GM23338 (cell line): ENCODE measurements at regions not wholly inside any gene's neighbourhood (a gene's known extent, or its start where the extent isn't known, plus 50 kb on each side); places are given as distances from the start of the nearest gene placed in this dataset.

ENCODE experiments used
- ATAC-seq: fragments of 200-7000 bp; cut with Tn5 transposase; 3 replicates; pipeline ENCODE4 v1.9.1; 2020
- DNase-seq: peaks from one replicate; pipeline ENCODE4 v3.0.0-alpha.2; 2015; ENCODE audit warnings: low spot score
- H2AFZ ChIP-seq: fragments of 200-600 bp; sonication (generic); 2 replicates; pipeline ENCODE4 v1.8.0; 2016; ENCODE audit warnings: antibody characterized with exemption, mild to moderate bottlenecking, moderate library complexity
- H3F3A ChIP-seq: fragments of 200-600 bp; sonication (generic); replicated peaks from 2 replicates; pipeline ENCODE4 v1.8.0; 2017; ENCODE audit warnings: antibody characterized with exemption, mixed run types, low read depth
- H3K27ac ChIP-seq: fragments of 200-600 bp; sonication (generic); 2 replicates; pipeline ENCODE4 v1.6.1; 2016; ENCODE audit warnings: low read depth
- H3K27me3 ChIP-seq: fragments of 200-600 bp; sonication (generic); 2 replicates; pipeline ENCODE4 v1.8.0; 2016; ENCODE audit warnings: mild to moderate bottlenecking, mixed run types, moderate library complexity; ENCODE audit not compliant: insufficient read depth
- H3K36me3 ChIP-seq: fragments of 200-600 bp; sonication (generic); 2 replicates; pipeline ENCODE4 v1.8.0; 2016; ENCODE audit warnings: mild to moderate bottlenecking; ENCODE audit not compliant: insufficient read depth
- H3K4me1 ChIP-seq: fragments of 200-600 bp; sonication (generic); 2 replicates; pipeline ENCODE4 v1.8.0; 2016; ENCODE audit warnings: mild to moderate bottlenecking, moderate library complexity; ENCODE audit not compliant: insufficient read depth
- H3K4me2 ChIP-seq: fragments of 200-600 bp; sonication (generic); 2 replicates; pipeline ENCODE4 v1.7.1; 2017; ENCODE audit warnings: mixed run types
- H3K4me3 ChIP-seq: fragments of 200-600 bp; sonication (generic); 2 replicates; pipeline ENCODE4 v1.6.1; 2016; ENCODE audit warnings: mixed run types
- H3K79me2 ChIP-seq: fragments of 200-600 bp; sonication (generic); replicated peaks from 2 replicates; pipeline ENCODE4 v1.8.0; 2017; ENCODE audit warnings: mild to moderate bottlenecking; ENCODE audit not compliant: insufficient read depth
- H3K9me2 ChIP-seq: fragments of 200-600 bp; sonication (generic); 2 replicates; pipeline ENCODE4 v1.8.0; 2017; ENCODE audit not compliant: insufficient read depth
- H4K20me1 ChIP-seq: fragments of 200-600 bp; sonication (generic); replicated peaks from 2 replicates; pipeline ENCODE4 v1.8.0; 2017; ENCODE audit warnings: mild to moderate bottlenecking; ENCODE audit not compliant: insufficient read depth
- H3K27ac Mint-ChIP-seq: 2 replicates; pipeline ENCODE4 v1.8.0; 2020; ENCODE audit warnings: inconsistent platforms, mild to moderate bottlenecking, moderate library complexity, mixed read lengths
- H3K27me3 Mint-ChIP-seq: 3 replicates; pipeline ENCODE4 v1.8.0; 2022; ENCODE audit warnings: low read depth, mild to moderate bottlenecking, moderate library complexity, mixed read lengths, inconsistent platforms; ENCODE audit not compliant: insufficient read depth, poor library complexity
- H3K36me3 Mint-ChIP-seq: 3 replicates; pipeline ENCODE4 v1.8.0; 2021; ENCODE audit warnings: low read depth, mild to moderate bottlenecking, inconsistent platforms, moderate library complexity, mixed read lengths
- H3K4me1 Mint-ChIP-seq: 3 replicates; pipeline ENCODE4 v1.8.0; 2020; ENCODE audit warnings: mild to moderate bottlenecking, inconsistent platforms, mixed read lengths
- H3K4me3 Mint-ChIP-seq: 3 replicates; pipeline ENCODE4 v1.8.0; 2021; ENCODE audit warnings: moderate library complexity, mild to moderate bottlenecking, inconsistent platforms, mixed read lengths
- H3K9me3 Mint-ChIP-seq: 3 replicates; pipeline ENCODE4 v1.8.0; 2020; ENCODE audit warnings: moderate library complexity, mild to moderate bottlenecking, inconsistent platforms, mixed read lengths
- CREB1 ChIP-seq: fragments of 250-450 bp; sonication (Bioruptor Pico); IDR thresholded peaks from 2 replicates; pipeline ENCODE4 v1.5.0; 2020; ENCODE audit warnings: low read depth, mild to moderate bottlenecking, moderate library complexity
- CTCF ChIP-seq, 2 experiments: fragments of 200-600 bp in 1 of 2; sonication (generic) in 1 of 2; conservative IDR thresholded peaks; 2 replicates each; pipeline versions ENCODE4 v1.5.1 to v1.6.1; 2016 to 2017; ENCODE audit warnings: antibody characterized with exemption in 2 of 2, low read depth in 2 of 2, mild to moderate bottlenecking in 2 of 2, moderate library complexity in 1 of 2
- ETS1 ChIP-seq: IDR thresholded peaks from 2 replicates; pipeline ENCODE4 v1.6.1; 2016; ENCODE audit warnings: antibody characterized with exemption
- EZH2 ChIP-seq: fragments of 200-600 bp; sonication (generic); IDR thresholded peaks from one replicate; pipeline ENCODE4 v1.8.0; 2017; ENCODE audit warnings: antibody characterized with exemption, mild to moderate bottlenecking, low read depth; ENCODE audit not compliant: unreplicated experiment
- EZH2phosphoT487 ChIP-seq: fragments of 200-600 bp; sonication (generic); IDR thresholded peaks from one replicate; pipeline ENCODE4 v1.8.1; 2018; ENCODE audit warnings: antibody characterized with exemption; ENCODE audit not compliant: unreplicated experiment
- JUNB ChIP-seq: IDR thresholded peaks from one replicate; pipeline ENCODE4 v1.6.1; 2016; ENCODE audit warnings: antibody characterized with exemption; ENCODE audit not compliant: unreplicated experiment
- NANOG ChIP-seq: IDR thresholded peaks from 2 replicates; pipeline ENCODE4 v1.6.1; 2016; ENCODE audit warnings: antibody characterized with exemption, borderline replicate concordance
- POLR2AphosphoS5 ChIP-seq: IDR thresholded peaks from 2 replicates; pipeline ENCODE4 v1.6.1; 2016; ENCODE audit warnings: antibody characterized with exemption, low read depth
- REST ChIP-seq: IDR thresholded peaks from one replicate; pipeline ENCODE4 v1.6.1; 2018; ENCODE audit warnings: antibody characterized with exemption; ENCODE audit not compliant: unreplicated experiment
- STAT1 ChIP-seq: IDR thresholded peaks from one replicate; pipeline ENCODE4 v1.6.1; 2016; ENCODE audit warnings: antibody characterized with exemption; ENCODE audit not compliant: unreplicated experiment
- ZNF114 ChIP-seq: fragments of 250-450 bp; sonication (Bioruptor Pico); IDR thresholded peaks from 2 replicates; pipeline ENCODE4 v1.5.0; 2020; ENCODE audit warnings: mild to moderate bottlenecking, moderate library complexity
- ZNF331 ChIP-seq: fragments of 250-450 bp; sonication (Bioruptor Pico); IDR thresholded peaks from 2 replicates; pipeline ENCODE4 v1.5.0; 2020; ENCODE audit warnings: low read depth, mild to moderate bottlenecking, moderate library complexity
- ZNF462 ChIP-seq: fragments of 250-450 bp; sonication (Bioruptor Pico); IDR thresholded peaks from 2 replicates; pipeline ENCODE4 v1.5.0; 2020; ENCODE audit warnings: mild to moderate bottlenecking, moderate library complexity

- Histone ChIP-seq H3K79me2 (no peaks in the 10 kb centered on the region), H3K36me3 (no peaks in the 10 kb centered on the region), H3K4me3 (no peak overlapping the region), H3K9me2 (no peaks in the 10 kb centered on the region), H4K20me1 (no peaks in the 10 kb centered on the region), H3F3A (no peaks in the 10 kb centered on the region), H3K4me2 (no peak overlapping the region), H3K4me1 (no peaks in the 10 kb centered on the region), H2AFZ (no peak overlapping the region), H3K27ac (no peak overlapping the region), H3K27me3 (no peaks in the 10 kb centered on the region)
- TF ChIP-seq ZNF462 (CRISPR knock-in tag) = no peak
- TF ChIP-seq CREB1 (CRISPR knock-in tag) = no peak
- TF ChIP-seq ETS1 = no peak
- TF ChIP-seq EZH2 = no peak
- TF ChIP-seq ZNF331 (CRISPR knock-in tag) = no peak
- TF ChIP-seq ZNF114 (CRISPR knock-in tag) = no peak
- no peak for TF ChIP-seq EZH2phosphoT487
- no peak for TF ChIP-seq CTCF (conservative IDR thresholded peaks at IDR 0.05; ENCODE audit: low read depth in 2 of 2)
- no peak for TF ChIP-seq STAT1
- no peak for TF ChIP-seq NANOG
- TF ChIP-seq JUNB = no peak
- no peak for TF ChIP-seq REST
- TF ChIP-seq POLR2AphosphoS5 = no peak
- Mint-ChIP-seq H3K27me3 (peaks cover 6% of the 10 kb centered on the region), H3K9me3 (no peaks in the 10 kb centered on the region; the same call in 2 of the 3 replicates), H3K4me1 (no peaks in the 10 kb centered on the region), H3K36me3 (no peaks in the 10 kb centered on the region), H3K4me3 (no peak overlapping the region), H3K27ac (no peak overlapping the region)
- no peak for DNase-seq
- no peak for ATAC-seq
Measured at GRCh38 chr13:23947893-23948292, 50.6 kb upstream of the C1QTNF9B start.
